ENCODE measurements at regions not wholly inside any gene's neighbourhood (a gene's known extent, or its start where the extent isn't known, plus 50 kb on each side); places are given as distances from the start of the nearest gene placed in this dataset.

GRCh38 chr6:128731249-128732165, 151.4 kb upstream of the LAMA2 start:
- peak; percentile 24 for DNase-seq
- no peak overlapping the region for H3K4me3 ChIP-seq (ENCODE audit: low read depth, low read length)
- H3K36me3 ChIP-seq, result no peaks in the 10 kb centered on the region
- H3K4me1 ChIP-seq, result no peaks in the 10 kb centered on the region
- H3K27me3 ChIP-seq, result no peaks in the 10 kb centered on the region
- TF ChIP-seq, protein P1, sequence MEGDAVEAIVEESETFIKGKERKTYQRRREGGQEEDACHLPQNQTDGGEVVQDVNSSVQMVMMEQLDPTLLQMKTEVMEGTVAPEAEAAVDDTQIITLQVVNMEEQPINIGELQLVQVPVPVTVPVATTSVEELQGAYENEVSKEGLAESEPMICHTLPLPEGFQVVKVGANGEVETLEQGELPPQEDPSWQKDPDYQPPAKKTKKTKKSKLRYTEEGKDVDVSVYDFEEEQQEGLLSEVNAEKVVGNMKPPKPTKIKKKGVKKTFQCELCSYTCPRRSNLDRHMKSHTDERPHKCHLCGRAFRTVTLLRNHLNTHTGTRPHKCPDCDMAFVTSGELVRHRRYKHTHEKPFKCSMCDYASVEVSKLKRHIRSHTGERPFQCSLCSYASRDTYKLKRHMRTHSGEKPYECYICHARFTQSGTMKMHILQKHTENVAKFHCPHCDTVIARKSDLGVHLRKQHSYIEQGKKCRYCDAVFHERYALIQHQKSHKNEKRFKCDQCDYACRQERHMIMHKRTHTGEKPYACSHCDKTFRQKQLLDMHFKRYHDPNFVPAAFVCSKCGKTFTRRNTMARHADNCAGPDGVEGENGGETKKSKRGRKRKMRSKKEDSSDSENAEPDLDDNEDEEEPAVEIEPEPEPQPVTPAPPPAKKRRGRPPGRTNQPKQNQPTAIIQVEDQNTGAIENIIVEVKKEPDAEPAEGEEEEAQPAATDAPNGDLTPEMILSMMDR (IDR thresholded peaks at IDR 0.05; ENCODE audit: low read depth, low read length), result peak; percentile 88
- H3K9me3 ChIP-seq, result no peaks in the 10 kb centered on the region

- Histone ChIP-seq H3K4me1 (no peaks in the 10 kb centered on the region), H3K36me3 (no peaks in the 10 kb centered on the region), H3K4me3 (ENCODE audit: low read depth, low read length) (no peak overlapping the region), H3K27me3 (no peaks in the 10 kb centered on the region), H3K9me3 (no peaks in the 10 kb centered on the region)
- DNase-seq, result no peak
- TF ChIP-seq, protein P1 (IDR thresholded peaks at IDR 0.05; ENCODE audit: low read depth, low read length), result no peak
Observed at GRCh38 chr6:128727500-128727899, 155.4 kb upstream of the LAMA2 start.

DNA sequence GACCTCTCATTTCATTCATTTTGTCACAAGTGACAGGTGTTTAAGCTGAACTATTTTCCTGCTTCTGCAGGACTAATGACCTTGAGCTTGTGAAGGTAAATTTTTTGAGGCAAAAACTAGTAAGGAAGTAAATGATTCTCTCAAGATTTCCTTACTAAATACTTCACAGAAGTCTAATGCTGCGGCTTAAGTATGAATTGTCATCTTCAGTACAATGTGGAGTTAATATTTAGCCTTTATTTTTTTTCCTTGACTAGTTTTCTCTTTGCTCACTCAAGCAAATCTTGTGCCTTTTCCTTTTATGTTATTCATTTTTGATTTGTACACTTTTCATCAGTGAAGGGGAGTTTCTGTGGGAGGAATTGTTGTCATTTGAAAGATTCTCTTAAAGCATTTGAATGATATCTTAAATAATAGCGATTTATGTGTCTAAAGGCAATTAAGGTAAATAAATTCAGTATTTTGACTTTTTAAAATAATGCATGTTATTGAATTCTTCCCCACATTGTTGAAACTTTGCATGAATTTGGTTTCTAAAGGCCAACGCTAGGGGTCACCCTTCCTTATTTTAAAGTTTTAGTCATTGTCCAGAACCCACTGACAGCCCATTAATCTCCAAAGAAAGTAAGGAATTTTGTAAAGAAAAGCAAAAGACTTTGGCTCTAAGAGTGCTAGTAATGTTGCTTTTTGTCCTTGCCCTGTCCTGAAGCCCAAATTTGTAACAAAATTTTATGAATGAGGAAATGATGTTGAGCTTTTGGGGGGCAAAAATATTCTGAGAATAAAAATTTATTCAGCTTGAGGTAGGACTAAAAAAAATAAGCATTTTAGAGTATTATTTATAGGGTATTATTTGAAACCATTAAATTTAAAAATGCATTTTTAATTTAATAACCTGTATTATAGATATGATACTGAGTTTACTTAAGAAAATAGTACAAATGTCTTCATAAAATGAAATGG, 157.4 kb upstream of the LAMA2 start:
- Histone ChIP-seq H3K4me3 (ENCODE audit: low read depth, low read length) (no peak overlapping the region), H3K9me3 (no peaks in the 10 kb centered on the region), H3K36me3 (no peaks in the 10 kb centered on the region), H3K4me1 (no peaks in the 10 kb centered on the region), H3K27me3 (no peaks in the 10 kb centered on the region)
- TF ChIP-seq, protein P1 (IDR thresholded peaks at IDR 0.05; ENCODE audit: low read depth, low read length), result peak; percentile 74
- peak; percentile 40 for DNase-seq

DNA sequence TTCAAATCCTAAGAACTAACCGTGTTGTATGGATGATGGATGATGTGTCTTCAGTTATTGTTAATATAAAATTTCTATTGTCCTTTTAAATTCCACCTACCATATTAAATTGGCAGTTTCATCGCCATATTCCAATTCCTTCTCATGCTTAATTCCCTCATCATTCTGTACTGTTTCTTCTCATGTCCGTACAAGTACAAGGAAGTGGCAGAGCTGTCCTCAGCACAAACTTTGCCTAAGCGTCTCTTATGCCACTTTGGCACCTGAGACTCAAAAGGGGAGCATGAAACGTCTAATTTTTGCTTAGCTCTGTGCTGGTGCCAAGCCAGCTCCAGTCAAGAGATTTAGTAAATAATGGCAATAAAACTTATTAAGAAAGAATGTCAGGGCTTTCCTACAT, 158.2 kb upstream of the LAMA2 start:
- TF ChIP-seq, protein P1 (IDR thresholded peaks at IDR 0.05; ENCODE audit: low read depth, low read length), result no peak
- H3K4me3 ChIP-seq (ENCODE audit: low read depth, low read length), result no peak overlapping the region
- no peaks in the 10 kb centered on the region for H3K36me3 ChIP-seq
- no peak for DNase-seq
- no peaks in the 10 kb centered on the region for H3K27me3 ChIP-seq
- H3K4me1 ChIP-seq, result no peaks in the 10 kb centered on the region
- H3K9me3 ChIP-seq, result no peaks in the 10 kb centered on the region

- Histone ChIP-seq H3K4me3 (ENCODE audit: low read depth, low read length) (no peak overlapping the region), H3K9me3 (no peaks in the 10 kb centered on the region), H3K27me3 (no peaks in the 10 kb centered on the region), H3K36me3 (no peaks in the 10 kb centered on the region), H3K4me1 (no peaks in the 10 kb centered on the region)
- no peak for DNase-seq
- TF ChIP-seq, protein P1 (IDR thresholded peaks at IDR 0.05; ENCODE audit: low read depth, low read length), result no peak
Observed at GRCh38 chr6:128723667-128724066, 159.3 kb upstream of the LAMA2 start.

Data from BE2C (cell line).